SK-N-SH (cell line): ENCODE measurements at regions not wholly inside any gene's neighbourhood (a gene's known extent, or its start where the extent isn't known, plus 50 kb on each side); places are given as distances from the start of the nearest gene placed in this dataset.
"Not testable (repeated sequence)": the region's sequence is repeated elsewhere in the genome, so short reads cannot be mapped to it uniquely, and the experiment has no call there.

Source experiments
- CTCF ChIA-PET: fragments of 300-600, 350-600 bp; formaldehyde crosslinking; extraction: SDS; loops from one replicate; lab custom pipeline; 2021; lab: Yijun Ruan, JAX
- POLR2A ChIA-PET: fragments of 350-600 bp; sonication (Branson Sonifier 250); formaldehyde crosslinking; extraction: SDS; loops from one replicate; lab custom pipeline; 2020; ENCODE audit warnings: antibody characterized with exemption, inconsistent platforms; lab: Yijun Ruan, JAX
- DNase-seq: peaks from one replicate; pipeline ENCODE4 v3.0.0; 2012
- H2AFZ ChIP-seq: fragments of 200-600 bp; sonication (generic); 2 replicates; pipeline ENCODE4 v1.8.1; 2016; ENCODE audit warnings: antibody characterized with exemption, mild to moderate bottlenecking, low read depth
- H3F3A ChIP-seq: fragments of 200-600 bp; sonication (generic); replicated peaks from 2 replicates; pipeline ENCODE3; 2016; ENCODE audit warnings: antibody characterized with exemption, mild to moderate bottlenecking; ENCODE audit not compliant: insufficient read depth
- H3K27ac ChIP-seq, 2 experiments: fragments of 200-500 bp in 1 of 2; fragments of 200-600 bp in 1 of 2; sonication (Bioruptor generic) in 1 of 2; sonication (generic), shearing (Covaris generic) in 1 of 2; 2 replicates each; pipeline versions ENCODE4 v1.5.1 to v1.6.1; 2014 to 2016; ENCODE audit warnings: low read depth in 2 of 2, inconsistent platforms in 1 of 2, low read length in 1 of 2, mild to moderate bottlenecking in 1 of 2, mixed read lengths in 1 of 2
- H3K27me3 ChIP-seq: fragments of 200-600 bp; sonication (generic), shearing (Covaris generic); 2 replicates; pipeline ENCODE4 v1.6.1; 2016; ENCODE audit warnings: mixed run types; ENCODE audit not compliant: insufficient read depth
- H3K36me3 ChIP-seq, 2 experiments: fragments of 200-500 bp in 1 of 2; fragments of 200-600 bp in 1 of 2; sonication (Bioruptor generic) in 1 of 2; sonication (generic) in 1 of 2; replicated peaks in 1 of 2; 2 replicates each; pipeline versions ENCODE3 to v1.5.1; 2014 to 2016; ENCODE audit warnings: low read length in 1 of 2, mild to moderate bottlenecking in 1 of 2; ENCODE audit not compliant: insufficient read depth in 2 of 2, control insufficient read depth in 1 of 2
- H3K4me1 ChIP-seq, 2 experiments: fragments of 200-500 bp in 1 of 2; fragments of 200-600 bp in 1 of 2; sonication (Bioruptor generic) in 1 of 2; sonication (generic), shearing (Covaris generic) in 1 of 2; 2 replicates each; pipeline versions ENCODE4 v1.5.1 to v1.6.1; 2014 to 2016; ENCODE audit warnings: low read depth in 1 of 2, low read length in 1 of 2, mixed run types in 1 of 2; ENCODE audit not compliant: insufficient read depth in 2 of 2, control insufficient read depth in 1 of 2
- H3K4me2 ChIP-seq: fragments of 200-600 bp; sonication (generic), shearing (Covaris generic); 2 replicates; pipeline ENCODE4 v1.6.1; 2017; ENCODE audit warnings: mixed run types
- H3K4me3 ChIP-seq, 2 experiments: fragments of 200-500 bp in 1 of 2; fragments of 200-600 bp in 1 of 2; sonication (Bioruptor generic) in 1 of 2; sonication (generic), shearing (Covaris generic) in 1 of 2; 2 replicates each; pipeline versions ENCODE4 v1.5.1 to v1.8.1; 2014 to 2016; ENCODE audit warnings: low read depth in 2 of 2, inconsistent platforms in 1 of 2, low read length in 1 of 2, mild to moderate bottlenecking in 1 of 2, mixed read lengths in 1 of 2, moderate library complexity in 1 of 2
- H3K79me2 ChIP-seq: fragments of 200-600 bp; sonication (generic); 2 replicates; pipeline ENCODE4 v1.8.1; 2017; ENCODE audit warnings: mild to moderate bottlenecking; ENCODE audit not compliant: insufficient read depth
- H3K9ac ChIP-seq: fragments of 200-600 bp; sonication (generic); 2 replicates; pipeline ENCODE4 v1.6.1; 2017; ENCODE audit warnings: mixed run types
- H3K9me2 ChIP-seq: fragments of 200-600 bp; sonication (generic); 2 replicates; pipeline ENCODE4 v1.6.1; 2017; ENCODE audit warnings: mixed run types
- H3K9me3 ChIP-seq: fragments of 200-600 bp; sonication (generic); 2 replicates; pipeline ENCODE4 v1.6.1; 2017; ENCODE audit warnings: mixed run types, mild to moderate bottlenecking, moderate library complexity
- H4K20me1 ChIP-seq: fragments of 200-600 bp; sonication (generic); 2 replicates; pipeline ENCODE4 v1.6.1; 2017; ENCODE audit warnings: mild to moderate bottlenecking, mixed run types; ENCODE audit not compliant: insufficient read depth
- CHD2 ChIP-seq: fragments of 150-350 bp; IDR thresholded peaks from 2 replicates; pipeline ENCODE4 v1.6.1; 2018; ENCODE audit warnings: low read length; ENCODE audit not compliant: partially characterized antibody
- ELF1 ChIP-seq: IDR thresholded peaks from 2 replicates; pipeline ENCODE4 v1.4.0; 2012
- EZH2phosphoT487 ChIP-seq: fragments of 200-600 bp; sonication (generic); IDR thresholded peaks from 2 replicates; pipeline ENCODE4 v1.6.1; 2017; ENCODE audit warnings: low read depth, mixed run types, mild to moderate bottlenecking, antibody characterized with exemption, moderate library complexity, borderline replicate concordance
- IRF3 ChIP-seq: fragments of 150-350 bp; IDR thresholded peaks from 2 replicates; pipeline ENCODE4 v1.6.1; 2016; ENCODE audit warnings: mild to moderate bottlenecking, low read depth, low read length
- JUND ChIP-seq: IDR thresholded peaks from 2 replicates; pipeline ENCODE4 v1.4.0; 2012
- MAX ChIP-seq: IDR thresholded peaks from 2 replicates; pipeline ENCODE4 v1.4.0; 2012; ENCODE audit warnings: low read depth
- MEF2A ChIP-seq: IDR thresholded peaks from 2 replicates; pipeline ENCODE4 v1.4.0; 2012; ENCODE audit warnings: low read depth, borderline replicate concordance
- TEAD4 ChIP-seq: IDR thresholded peaks from 2 replicates; pipeline ENCODE4 v1.4.0; 2012; ENCODE audit warnings: mild to moderate bottlenecking, borderline replicate concordance; ENCODE audit not compliant: insufficient read depth
- USF1 ChIP-seq: IDR thresholded peaks from 2 replicates; pipeline ENCODE4 v1.4.0; 2012; ENCODE audit warnings: low read depth, borderline replicate concordance
- WGBS: methylation state at CpG from one replicate; pipeline ENCODE4 v1.1.6; 2017; ENCODE audit warnings: low lambda C conversion rate; 5-methylcytosine and 5-hydroxymethylcytosine counted together

- Histone ChIP-seq H3K79me2 (no peaks in the 10 kb centered on the region), H3K9me2 (no peaks in the 10 kb centered on the region), H2AFZ (no peak overlapping the region), H3K4me2 (no peak overlapping the region), H3K9me3 (no peaks in the 10 kb centered on the region), H3K9ac (no peak overlapping the region), H4K20me1 (no peaks in the 10 kb centered on the region), H3K27me3 (no peaks in the 10 kb centered on the region), H3K4me3 (no peak overlapping the region), H3K27ac (no peak overlapping the region), H3K4me1 (no peaks in the 10 kb centered on the region), H3F3A (no peaks in the 10 kb centered on the region), H3K36me3 (no peaks in the 10 kb centered on the region)
- 32% methylated on average over 8 of the region's 8 CpGs for WGBS
- no peak for TF ChIP-seq EZH2phosphoT487
- no peak for TF ChIP-seq ELF1
- TF ChIP-seq USF1: no peak
- no peak for TF ChIP-seq MEF2A
- no peak for TF ChIP-seq CHD2
- no peak for TF ChIP-seq JUND
- TF ChIP-seq IRF3: no peak
- no peak for TF ChIP-seq MAX
- no peak for TF ChIP-seq TEAD4
- no peak for DNase-seq
- ChIA-PET POLR2A (no interaction called here), CTCF (no interaction called here)
These were observed 63.1 kb upstream of the CCDC90B start for GRCh38 chr11:83349296-83349695.

GRCh38 chr11:83346706-83347105 is 60.5 kb upstream of the CCDC90B start:
- H3F3A ChIP-seq, H3K9ac ChIP-seq, H3K9me3 ChIP-seq, H3K4me1 ChIP-seq, H3K27me3 ChIP-seq, POLR2A ChIA-PET, H2AFZ ChIP-seq, H3K36me3 ChIP-seq, DNase-seq, H3K27ac ChIP-seq, H3K4me2 ChIP-seq, H4K20me1 ChIP-seq, H3K9me2 ChIP-seq, H3K4me3 ChIP-seq, H3K79me2 ChIP-seq: not testable (repeated sequence)
- CTCF ChIA-PET: interaction anchor here (1.7 kb wide), 1 partner anchor 54 kb away, joined by 6 read pairs; no protein-coding TSS in a partner anchor
- 60% methylated on average over 12 of the region's 12 CpGs for WGBS

GRCh38 chr11:83344521-83344920 is 58.4 kb upstream of the CCDC90B start:
- H3F3A ChIP-seq, H3K27me3 ChIP-seq, H3K4me2 ChIP-seq, H3K4me3 ChIP-seq, H3K79me2 ChIP-seq, H3K4me1 ChIP-seq, H3K9ac ChIP-seq, CTCF ChIA-PET, DNase-seq, POLR2A ChIA-PET, H2AFZ ChIP-seq, H3K9me3 ChIP-seq, H3K9me2 ChIP-seq, H3K36me3 ChIP-seq, H3K27ac ChIP-seq, H4K20me1 ChIP-seq: not testable (repeated sequence)
- 59% methylated on average over 9 of the region's 9 CpGs for WGBS
